ENCODE measurements at regions not wholly inside any gene's neighbourhood (a gene's known extent, or its start where the extent isn't known, plus 50 kb on each side); places are given as distances from the start of the nearest gene placed in this dataset.
A peak's percentile ranks its signal among the peaks of the same experiment; 100 is the strongest.
"Not testable (repeated sequence)": the region's sequence is repeated elsewhere in the genome, so short reads cannot be mapped to it uniquely, and the experiment has no call there.

DNA sequence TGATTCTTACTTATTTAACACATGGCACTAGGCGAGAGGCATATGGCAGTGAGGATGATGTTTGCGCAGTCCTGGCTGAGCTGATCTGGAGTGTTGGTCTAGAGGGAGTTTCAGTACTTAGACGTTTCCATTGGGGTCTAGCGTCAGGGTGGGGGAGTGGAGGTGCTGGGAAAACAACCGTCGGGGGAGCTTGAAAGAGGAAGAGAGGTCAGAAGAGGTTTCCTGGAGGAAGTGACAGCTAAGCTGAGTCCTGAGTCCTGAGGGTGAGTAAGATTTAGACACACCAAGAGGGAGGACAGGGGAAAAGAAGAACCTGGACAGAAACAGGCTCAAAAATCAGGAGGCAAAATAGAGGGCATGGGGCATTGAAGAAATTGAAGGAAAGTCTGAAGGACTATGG is 81.4 kb downstream of the ALOX5AP start:
- intact Hi-C loops (cut with DNase I): no loop called here
- DNase-seq: no peak

DNA sequence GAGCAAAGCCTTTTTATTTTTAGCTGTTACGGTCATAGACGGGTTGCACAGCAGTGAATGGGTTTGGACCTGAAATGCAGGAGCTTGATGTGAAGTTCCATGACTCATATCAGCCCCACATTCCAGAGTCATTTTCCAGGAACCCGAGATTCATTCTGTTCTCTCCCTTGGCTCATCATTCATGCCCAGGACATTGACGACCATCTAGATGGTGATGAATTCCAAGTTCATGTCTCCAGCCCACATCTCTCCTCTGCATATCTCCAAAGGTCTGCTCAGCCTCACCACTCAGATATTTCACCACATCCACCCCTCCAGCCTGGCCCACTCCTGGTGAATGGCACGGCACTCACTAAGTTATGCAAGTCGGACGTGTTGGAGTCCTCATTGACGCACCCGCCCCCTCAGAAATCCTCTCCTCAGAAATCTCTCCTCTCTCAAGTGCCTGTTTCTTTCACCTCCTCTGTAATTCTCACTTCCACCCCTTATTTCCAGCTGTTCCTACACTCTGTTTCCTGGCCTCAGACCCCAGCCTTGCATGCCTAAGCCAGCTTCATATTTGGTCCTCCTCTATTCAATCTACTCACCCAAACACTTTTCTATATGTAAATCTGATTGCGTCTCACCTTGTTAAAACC is 83.1 kb downstream of the ALOX5AP start:
- intact Hi-C loops (cut with DNase I): no loop called here
- DNase-seq: no peak

DNA sequence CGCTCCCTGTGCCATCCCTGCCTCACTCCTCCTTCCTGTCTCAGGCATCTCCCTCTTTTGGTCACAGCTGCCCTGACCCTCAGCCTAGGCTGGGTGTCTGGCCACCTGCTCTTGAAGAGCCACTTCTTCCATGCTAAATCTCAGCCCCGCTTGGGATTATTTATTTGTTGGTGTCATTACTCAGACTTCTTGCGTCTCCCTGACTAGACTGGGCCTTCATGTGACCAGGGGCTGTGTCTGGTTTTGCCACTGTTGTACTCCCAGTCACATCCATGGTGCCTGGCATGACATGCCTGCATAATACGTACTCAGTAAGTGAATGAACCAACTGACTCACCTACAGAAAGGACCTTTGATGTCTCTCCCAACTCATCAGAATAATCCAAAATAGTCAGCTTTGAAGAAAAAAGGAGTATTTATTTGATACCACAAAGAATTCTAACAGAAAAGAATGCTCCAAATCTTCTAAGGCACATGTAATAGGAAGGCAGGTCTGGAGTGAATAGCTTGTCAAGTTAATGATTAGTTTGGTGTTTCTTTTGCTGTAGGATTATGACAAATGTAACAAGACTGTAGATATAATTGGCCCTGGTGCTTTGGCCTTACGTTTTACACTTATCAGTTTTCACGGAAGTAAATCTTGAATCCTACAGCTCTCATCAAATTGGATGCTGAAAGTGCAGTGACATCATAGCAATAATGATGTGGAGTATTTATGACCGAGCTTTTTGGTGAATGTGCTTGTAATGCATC is 84.0 kb downstream of the ALOX5AP start:
- intact Hi-C loops (cut with DNase I): no loop called here

DNA sequence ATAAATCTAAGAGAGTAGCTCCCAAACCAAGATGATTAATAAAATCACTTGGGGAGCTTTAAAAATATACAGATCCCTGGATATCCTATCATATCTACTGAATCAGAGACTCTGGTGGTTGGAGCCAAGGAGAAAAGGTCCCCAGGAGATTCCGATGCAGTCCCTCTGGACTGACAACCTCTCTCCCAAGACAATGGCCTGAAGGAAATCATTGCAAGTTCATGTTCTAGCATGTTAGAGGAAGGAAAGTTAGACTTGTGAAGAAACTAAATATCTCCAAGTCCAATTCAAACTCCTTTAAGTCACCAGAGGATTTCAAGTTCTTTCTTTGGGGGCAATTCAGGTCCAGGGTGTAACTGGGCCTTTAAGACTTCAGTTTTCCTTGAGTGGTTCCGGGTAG is 84.7 kb upstream of the MEDAG start:
- intact Hi-C loops (cut with DNase I): no loop called here
- no peak for DNase-seq

More for the DNA sequence above, 84.0 kb downstream of the ALOX5AP start:
- DNase-seq: no peak

DNA sequence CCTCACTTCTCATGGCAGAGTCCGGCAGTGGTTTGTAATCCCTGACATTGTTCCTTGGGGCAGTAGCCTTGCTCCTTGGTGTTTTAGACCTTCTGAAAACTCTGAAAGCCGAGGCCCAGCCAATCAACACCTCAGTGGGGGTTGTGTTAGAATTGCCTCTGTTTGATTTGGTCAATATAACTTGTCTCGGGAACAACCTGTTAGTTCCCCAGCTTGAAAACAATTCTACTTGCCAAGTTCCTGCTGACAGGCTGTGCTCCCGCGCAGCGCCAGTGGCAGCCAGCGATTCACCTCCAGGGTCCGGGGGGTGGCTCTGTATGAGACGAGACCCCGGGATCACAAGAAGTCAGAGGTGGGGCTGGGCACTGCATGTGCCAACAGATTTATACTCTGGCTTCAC is 81.4 kb upstream of the MEDAG start:
- intact Hi-C loops (cut with DNase I): no loop called here

DNA sequence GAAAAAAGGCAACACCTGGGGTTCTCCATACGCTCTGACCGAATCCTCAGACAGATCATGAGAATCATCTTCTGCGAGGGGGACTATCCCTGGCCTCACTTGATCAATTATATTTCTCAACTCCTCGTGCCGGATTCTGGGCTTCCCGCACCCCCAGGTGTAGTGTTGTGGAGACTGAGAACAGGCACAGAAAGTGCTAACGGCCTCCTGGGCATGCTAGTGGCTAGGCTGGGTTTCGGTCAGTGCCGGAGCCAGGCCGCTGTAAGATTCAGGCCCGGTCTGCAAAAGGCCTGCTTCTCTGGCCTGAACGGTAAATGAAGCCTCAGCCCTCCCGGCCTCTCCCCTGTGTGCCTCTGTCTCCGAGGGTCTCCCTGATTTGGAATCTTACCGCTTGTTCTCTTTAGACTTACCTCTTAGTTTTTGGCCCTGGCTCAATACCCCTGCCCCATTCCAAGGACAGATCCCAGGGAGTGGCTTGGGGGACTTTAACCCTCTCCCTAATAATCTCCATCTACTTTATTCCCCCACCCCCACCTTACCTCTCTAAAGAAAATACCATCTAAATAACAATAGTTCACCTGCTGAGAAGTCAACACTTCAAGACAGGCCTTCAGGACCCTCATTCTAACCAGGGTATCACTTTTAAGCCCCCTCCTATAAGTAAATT is 79.0 kb upstream of the MEDAG start:
- DNase-seq: peak in 1 of 10 donors; percentile 66
- intact Hi-C loops (cut with DNase I): no loop called here

More for the DNA sequence above, 81.4 kb upstream of the MEDAG start:
- peak in 1 of 10 donors; percentile 30 for DNase-seq

DNA sequence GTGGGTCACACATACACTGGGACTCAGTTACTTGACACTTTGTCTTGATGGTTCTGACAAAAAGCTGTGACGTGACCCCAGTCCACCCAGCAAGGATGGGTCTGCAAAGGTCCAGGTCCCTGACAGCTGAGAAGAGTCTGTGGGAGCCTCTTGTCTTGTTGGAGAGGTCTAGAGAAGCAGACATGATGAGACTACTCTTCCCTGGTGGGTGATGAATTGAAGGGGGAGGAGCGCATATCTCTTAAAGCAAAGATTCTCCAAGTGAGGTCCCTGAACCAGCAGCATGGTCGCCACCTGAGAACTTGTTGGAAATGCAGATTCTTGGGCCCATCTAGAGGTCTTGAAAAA is 78.5 kb upstream of the MEDAG start:
- intact Hi-C loops (cut with DNase I): no loop called here
- no peak for DNase-seq

DNA sequence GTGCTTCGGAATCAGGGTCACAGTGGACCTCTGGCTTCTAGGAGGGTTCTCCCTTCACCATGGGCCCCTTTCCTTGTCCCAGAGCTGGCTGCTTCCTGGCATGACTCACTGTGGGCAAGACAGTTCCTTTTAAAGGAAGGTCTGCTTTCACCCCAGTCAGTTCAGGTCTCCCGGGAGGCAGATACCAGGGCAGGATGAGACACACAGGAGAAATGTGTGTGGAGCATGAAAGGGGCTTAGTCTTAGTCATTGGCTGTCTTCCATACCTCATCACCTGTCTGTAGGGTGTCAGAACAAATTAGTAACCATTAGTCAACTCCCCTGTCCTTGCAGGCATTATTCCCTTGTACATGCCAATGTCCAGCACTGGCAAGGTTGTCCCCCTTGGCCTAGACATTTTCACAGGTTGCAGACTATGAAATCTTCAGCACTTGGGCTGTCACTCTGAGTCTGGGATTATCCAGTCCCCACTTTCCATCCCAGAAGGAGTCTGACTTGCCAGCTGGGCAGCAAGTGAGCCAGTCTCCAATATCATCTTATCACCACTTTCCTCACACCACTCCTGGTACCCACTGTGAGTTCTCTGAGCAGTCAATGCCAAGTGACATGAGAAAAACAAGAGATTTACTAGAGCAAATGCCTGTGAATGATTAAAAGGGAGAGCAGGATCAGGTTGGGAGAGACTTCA is 76.8 kb upstream of the MEDAG start:
- intact Hi-C loops (cut with DNase I): no loop called here
- no peak for DNase-seq

DNA sequence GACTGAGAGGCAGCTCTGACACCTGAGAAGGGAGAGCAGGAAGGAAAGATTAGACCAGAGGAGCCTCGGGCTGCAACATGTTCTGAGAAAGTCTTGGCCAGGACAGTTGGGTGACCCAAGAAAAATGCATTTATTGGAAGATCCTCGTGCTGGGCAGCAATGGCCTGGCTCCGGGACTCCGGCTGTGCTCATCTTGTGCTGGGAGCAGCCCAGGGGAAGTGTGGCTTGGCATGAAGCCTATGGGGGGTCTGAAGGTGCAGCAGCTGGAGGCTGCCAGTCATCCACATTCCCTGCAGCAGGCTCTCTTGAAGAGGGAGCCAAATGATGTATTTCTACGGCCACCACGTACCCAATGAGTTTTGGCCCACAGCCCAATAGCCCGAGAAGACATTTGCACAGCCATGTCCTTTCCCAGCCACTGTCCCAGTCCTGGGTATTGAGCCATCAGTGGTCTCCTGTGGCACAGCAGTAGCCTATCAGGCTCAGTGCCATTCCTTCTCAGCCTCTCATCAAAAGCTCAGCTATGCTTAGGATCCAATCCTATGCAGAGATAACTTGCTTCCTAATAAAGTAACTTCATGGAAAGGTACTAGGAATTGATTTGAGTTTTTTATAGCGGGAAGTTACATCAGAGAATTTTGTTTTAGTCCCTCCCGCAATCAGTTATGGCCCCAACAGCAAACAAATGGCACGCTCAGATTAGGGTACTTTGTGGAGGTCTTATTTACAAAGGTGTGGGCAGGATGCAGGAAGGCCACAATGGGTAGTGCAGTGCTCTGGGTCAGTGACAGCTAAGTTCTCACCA is 76.0 kb upstream of the MEDAG start:
- DNase-seq: peak in 1 of 10 donors; percentile 33
- intact Hi-C loops (cut with DNase I): no loop called here

DNA sequence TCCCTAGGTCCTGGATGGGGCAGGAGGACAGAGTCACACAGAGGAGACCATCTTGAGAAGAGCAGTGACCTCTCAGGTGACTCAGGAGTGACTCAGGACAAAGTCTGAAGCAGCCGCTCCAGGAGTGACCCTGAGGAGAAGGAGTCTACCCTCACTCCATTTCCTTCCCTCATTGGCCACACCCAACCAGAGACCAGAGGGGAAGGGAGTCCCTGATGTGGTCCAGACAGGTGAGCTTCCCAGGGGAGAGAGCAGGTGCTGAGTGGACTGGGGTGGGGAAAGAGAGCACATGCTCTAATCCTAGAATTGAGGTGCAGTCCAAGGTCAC is 75.5 kb upstream of the MEDAG start:
- no peak for DNase-seq
- intact Hi-C loops (cut with DNase I): no loop called here

DNA sequence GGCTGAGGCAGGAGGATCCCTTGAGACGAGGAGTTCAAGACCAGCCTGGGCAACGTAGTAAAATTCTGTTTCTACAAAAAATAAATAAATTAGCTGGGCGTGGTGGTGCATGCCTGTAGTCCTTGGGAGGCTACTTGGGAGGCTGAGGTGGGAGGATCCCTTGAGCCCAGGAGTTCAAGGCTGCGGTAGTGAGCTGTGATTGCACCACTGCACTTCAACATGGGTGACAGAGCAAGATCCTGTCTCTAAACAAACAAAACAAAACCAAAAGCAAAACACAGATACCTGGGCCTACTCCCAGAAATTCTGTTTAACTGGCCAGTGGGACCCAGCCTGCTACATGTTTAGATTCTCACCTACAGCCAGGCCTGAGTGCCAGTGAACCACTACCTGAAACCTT is 74.6 kb upstream of the MEDAG start:
- intact Hi-C loops (cut with DNase I): no loop called here
- no peak for DNase-seq

DNA sequence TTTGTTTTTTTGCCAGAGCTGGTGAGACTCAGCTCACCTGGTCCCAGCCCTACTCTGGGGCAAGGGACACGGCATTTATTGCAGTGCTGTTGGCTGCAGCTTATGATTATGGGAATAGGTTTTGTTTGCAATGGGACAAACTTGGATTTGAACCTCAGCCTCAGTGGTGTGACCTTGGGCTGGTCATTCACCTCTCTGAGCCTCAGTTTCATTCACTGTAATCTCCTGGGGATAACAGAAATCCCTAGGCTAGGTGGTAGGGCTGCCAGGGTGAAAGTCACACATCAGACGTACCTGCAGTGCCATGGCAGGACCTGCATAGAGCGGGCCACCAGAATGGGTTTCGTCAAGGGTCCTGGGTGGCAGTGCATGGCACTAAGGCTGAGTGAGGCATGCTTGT is 73.7 kb upstream of the MEDAG start:
- no peak for DNase-seq
- intact Hi-C loops (cut with DNase I): no loop called here

DNA sequence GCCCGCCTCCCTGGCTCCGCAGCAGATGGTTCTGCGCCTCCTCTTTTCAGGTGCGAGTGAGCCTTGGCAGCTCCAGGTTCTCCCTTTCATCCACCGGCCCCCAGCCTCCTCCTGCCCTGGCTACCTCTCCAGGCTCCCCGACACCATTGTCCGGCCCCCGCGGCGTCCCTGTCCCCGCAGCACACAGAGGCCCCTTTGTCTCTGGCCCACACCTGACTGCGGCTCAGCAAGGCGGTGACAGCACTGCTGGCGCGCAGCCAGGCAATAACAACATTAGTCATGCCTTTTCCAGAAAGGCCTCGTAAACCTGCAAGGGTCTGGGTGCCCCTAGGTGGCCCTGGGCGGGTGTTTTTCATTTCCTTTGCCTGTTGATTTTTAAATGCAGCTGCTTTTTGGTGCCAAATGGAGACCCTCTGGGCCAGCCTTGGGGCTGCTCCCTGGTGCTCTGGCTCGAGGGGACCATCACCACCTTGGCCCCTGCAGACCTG is 73.2 kb upstream of the MEDAG start:
- peak in 3 of 10 donors; percentile 26 to 88 (median 76) for DNase-seq
- intact Hi-C loops (cut with DNase I): no loop called here

DNA sequence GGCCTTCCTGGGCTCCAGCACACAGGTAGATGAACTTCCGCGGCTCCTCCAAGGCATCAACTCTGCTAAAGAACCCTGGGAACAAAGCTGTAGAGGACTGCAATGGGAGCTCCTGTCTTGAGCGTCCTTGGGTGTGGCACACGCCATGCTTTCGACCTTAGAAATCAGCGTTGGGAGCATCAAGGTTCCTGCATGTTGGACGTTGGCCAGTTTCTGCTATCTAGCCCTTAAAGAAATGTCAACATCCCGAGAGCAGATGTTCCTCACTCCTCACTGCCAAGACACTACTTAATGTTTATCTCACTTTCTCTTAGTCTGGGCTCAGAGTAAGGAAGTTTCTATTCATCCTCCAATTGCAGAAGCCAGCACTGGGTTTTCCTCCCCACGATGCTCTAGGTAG is 70.6 kb upstream of the MEDAG start:
- intact Hi-C loops (cut with DNase I): no loop called here
- no peak for DNase-seq

DNA sequence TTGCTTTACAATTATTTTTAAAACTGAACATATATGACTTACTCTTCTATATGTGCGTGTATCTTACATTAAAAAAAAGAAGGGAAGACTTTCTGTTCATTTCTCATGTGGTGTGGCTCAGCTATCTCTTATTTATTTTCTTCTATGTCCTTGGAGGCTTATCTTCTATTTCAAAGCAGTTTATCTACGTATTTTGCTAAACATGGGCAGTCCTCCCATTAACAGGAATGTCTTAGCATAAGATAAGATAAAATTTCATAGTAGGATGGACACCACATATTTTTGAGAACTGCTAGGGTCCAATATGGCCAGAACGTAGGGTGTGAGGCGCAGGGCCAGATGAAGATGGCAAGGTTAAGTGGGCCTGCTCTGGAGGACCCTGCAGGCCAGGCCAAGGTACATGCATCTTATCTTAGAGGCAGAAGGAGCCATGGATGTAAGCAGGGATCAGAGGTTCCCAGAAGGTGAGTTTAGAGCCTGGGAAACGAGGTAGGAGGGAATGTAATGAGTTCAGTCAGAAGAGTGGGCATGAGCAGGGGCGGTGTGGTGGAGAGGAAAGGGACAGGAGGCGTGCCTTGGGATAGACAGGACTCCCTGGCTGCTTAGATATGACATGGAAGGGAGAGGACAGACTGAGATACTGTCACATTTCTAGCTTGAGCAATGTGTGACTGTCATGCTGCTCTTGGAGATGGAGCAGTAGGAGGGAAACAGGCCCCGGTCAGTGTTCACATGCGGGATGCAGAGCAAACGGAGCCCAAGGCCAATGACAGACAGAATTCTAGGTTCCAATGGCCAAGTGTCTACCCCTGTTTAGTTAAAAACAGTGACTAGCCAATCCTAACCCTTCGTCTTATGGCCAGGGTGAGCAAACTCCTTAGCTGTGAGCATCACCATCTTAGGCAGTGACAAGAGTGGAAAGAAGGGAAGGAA is 68.6 kb upstream of the MEDAG start:
- DNase-seq: no peak
- intact Hi-C loops (cut with DNase I): no loop called here

DNA sequence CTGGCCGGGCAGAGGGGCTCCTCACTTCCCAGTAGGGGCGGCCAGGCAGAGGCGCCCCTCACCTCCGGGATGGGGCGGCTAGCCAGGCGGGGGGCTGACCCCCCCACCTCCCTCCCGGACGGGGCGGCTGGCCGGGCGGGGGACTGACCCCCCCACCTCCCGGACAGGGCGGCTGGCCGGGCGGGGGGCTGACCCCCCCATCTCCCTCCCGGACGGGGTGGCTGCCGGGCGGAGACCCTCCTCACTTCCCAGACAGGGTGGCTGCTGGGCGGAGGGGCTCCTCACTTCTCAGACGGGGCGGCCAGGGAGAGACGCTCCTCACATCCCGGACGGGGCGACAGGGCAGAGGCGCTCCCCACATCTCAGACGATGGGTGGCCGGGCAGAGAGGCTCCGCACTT is 66.4 kb upstream of the MEDAG start:
- DNase-seq; intact Hi-C loops (cut with DNase I): not testable (repeated sequence)

DNA sequence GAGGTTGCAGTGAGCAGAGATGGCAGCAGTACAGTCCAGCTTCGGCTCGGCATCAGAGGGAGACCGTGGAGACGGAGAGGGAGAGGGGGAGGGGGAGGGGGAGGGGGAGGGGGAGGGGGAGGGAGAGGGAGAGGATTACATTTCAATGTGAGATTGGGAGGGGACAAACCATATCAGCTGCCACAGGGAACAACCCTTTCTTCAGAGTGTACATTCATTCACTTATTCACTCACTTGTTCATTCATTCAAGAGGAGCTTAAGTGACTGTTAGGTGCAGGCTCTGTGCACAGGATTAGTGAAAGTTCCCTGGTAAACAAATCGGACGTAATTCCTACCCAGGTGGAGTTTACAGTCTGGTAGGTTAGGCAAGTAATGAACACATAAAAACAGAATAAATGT is 65.6 kb upstream of the MEDAG start:
- DNase-seq: no peak
- intact Hi-C loops (cut with DNase I): no loop called here

DNA sequence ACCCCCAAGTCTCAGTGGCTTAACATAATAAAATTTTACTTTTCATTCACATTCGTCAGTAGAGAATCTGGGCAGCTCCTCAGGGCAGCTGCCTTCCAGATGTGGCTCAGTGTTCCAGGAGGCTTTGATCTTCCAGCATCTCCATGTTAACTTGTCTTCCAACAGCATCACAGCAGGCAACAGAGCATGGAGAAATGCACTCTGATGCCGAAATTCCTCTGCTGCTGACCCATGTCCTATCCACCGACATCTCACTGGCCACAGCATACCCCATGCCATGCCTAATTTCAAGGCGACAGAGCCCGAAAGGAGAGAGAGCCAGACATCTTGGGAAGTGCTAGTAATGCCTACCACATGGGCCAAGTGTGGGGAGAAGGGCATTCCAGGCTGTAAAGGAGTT is 64.9 kb upstream of the MEDAG start:
- intact Hi-C loops (cut with DNase I): no loop called here
- no peak for DNase-seq

DNA sequence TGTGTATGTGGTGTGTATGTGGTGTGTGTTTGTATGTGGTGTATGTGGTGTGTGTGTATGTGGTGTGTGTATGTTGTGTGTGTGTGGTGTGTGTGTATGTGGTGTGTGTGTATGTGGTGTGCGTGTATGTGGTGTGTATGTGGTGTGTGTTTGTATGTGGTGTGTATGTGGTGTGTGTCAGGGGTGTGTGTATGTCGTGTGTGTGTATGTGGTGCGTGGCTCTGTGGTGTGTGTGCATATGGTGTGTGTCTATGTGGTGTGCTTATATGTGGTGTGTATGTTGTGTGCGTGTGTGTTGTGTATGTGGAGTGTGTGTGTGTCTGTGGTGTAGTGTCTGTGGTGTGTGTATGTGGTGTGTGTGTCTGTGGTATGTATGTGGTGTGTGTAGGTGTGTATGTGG is 62.5 kb upstream of the MEDAG start:
- intact Hi-C loops (cut with DNase I): no loop called here
- no peak for DNase-seq
